GM23338 (cell line): ENCODE measurements at regions not wholly inside any gene's neighbourhood (a gene's known extent, or its start where the extent isn't known, plus 50 kb on each side); places are given as distances from the start of the nearest gene placed in this dataset.

ENCODE experiments used
- CREB1 ChIP-seq: fragments of 250-450 bp; sonication (Bioruptor Pico); IDR thresholded peaks from 2 replicates; pipeline ENCODE4 v1.5.0; 2020; ENCODE audit warnings: low read depth, mild to moderate bottlenecking, moderate library complexity
- CTCF ChIP-seq, 2 experiments: fragments of 200-600 bp in 1 of 2; sonication (generic) in 1 of 2; conservative IDR thresholded peaks; 2 replicates each; pipeline versions ENCODE4 v1.5.1 to v1.6.1; 2016 to 2017; ENCODE audit warnings: antibody characterized with exemption in 2 of 2, low read depth in 2 of 2, mild to moderate bottlenecking in 2 of 2, moderate library complexity in 1 of 2
- EZH2 ChIP-seq: fragments of 200-600 bp; sonication (generic); IDR thresholded peaks from one replicate; pipeline ENCODE4 v1.8.0; 2017; ENCODE audit warnings: antibody characterized with exemption, mild to moderate bottlenecking, low read depth; ENCODE audit not compliant: unreplicated experiment
- EZH2phosphoT487 ChIP-seq: fragments of 200-600 bp; sonication (generic); IDR thresholded peaks from one replicate; pipeline ENCODE4 v1.8.1; 2018; ENCODE audit warnings: antibody characterized with exemption; ENCODE audit not compliant: unreplicated experiment
- JUNB ChIP-seq: IDR thresholded peaks from one replicate; pipeline ENCODE4 v1.6.1; 2016; ENCODE audit warnings: antibody characterized with exemption; ENCODE audit not compliant: unreplicated experiment
- POLR2AphosphoS5 ChIP-seq: IDR thresholded peaks from 2 replicates; pipeline ENCODE4 v1.6.1; 2016; ENCODE audit warnings: antibody characterized with exemption, low read depth
- REST ChIP-seq: IDR thresholded peaks from one replicate; pipeline ENCODE4 v1.6.1; 2018; ENCODE audit warnings: antibody characterized with exemption; ENCODE audit not compliant: unreplicated experiment
- ZNF114 ChIP-seq: fragments of 250-450 bp; sonication (Bioruptor Pico); IDR thresholded peaks from 2 replicates; pipeline ENCODE4 v1.5.0; 2020; ENCODE audit warnings: mild to moderate bottlenecking, moderate library complexity

GRCh38 chr3:8027954-8028353, 473.7 kb upstream of the LMCD1 start:
- TF ChIP-seq CTCF (conservative IDR thresholded peaks at IDR 0.05; ENCODE audit: low read depth in 2 of 2): no peak
- TF ChIP-seq CREB1 (CRISPR knock-in tag): no peak
- no peak for TF ChIP-seq REST
- no peak for TF ChIP-seq POLR2AphosphoS5
- TF ChIP-seq EZH2: no peak
- TF ChIP-seq EZH2phosphoT487: no peak
- no peak for TF ChIP-seq JUNB
- TF ChIP-seq ZNF114 (CRISPR knock-in tag): no peak
